ENCODE measurements at regions not wholly inside any gene's neighbourhood (a gene's known extent, or its start where the extent isn't known, plus 50 kb on each side); places are given as distances from the start of the nearest gene placed in this dataset.

DNA sequence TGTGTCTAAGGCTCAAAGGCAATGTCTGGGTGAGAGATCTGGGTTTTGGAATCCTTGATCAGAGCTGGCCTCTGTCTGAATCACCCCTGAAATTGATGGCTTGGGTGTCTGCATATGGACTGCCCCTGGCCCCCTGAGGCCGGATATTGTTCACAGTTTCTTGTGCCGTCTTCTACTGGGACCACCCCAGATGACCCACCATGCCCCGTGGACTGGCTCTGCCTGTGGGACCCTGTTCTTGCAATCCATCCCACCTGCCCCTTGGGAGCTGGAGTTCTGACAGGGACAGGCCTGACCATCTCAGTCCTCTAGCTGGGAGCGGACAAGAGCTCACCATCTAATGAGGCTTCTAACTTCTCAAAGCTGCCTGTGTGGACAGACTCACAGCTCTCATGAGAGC, 119.9 kb downstream of the FAM43A start:
- no peak for TF ChIP-seq ZFX (IDR thresholded peaks at IDR 0.05)
- TF ChIP-seq, protein P1, sequence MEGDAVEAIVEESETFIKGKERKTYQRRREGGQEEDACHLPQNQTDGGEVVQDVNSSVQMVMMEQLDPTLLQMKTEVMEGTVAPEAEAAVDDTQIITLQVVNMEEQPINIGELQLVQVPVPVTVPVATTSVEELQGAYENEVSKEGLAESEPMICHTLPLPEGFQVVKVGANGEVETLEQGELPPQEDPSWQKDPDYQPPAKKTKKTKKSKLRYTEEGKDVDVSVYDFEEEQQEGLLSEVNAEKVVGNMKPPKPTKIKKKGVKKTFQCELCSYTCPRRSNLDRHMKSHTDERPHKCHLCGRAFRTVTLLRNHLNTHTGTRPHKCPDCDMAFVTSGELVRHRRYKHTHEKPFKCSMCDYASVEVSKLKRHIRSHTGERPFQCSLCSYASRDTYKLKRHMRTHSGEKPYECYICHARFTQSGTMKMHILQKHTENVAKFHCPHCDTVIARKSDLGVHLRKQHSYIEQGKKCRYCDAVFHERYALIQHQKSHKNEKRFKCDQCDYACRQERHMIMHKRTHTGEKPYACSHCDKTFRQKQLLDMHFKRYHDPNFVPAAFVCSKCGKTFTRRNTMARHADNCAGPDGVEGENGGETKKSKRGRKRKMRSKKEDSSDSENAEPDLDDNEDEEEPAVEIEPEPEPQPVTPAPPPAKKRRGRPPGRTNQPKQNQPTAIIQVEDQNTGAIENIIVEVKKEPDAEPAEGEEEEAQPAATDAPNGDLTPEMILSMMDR (conservative IDR thresholded peaks at IDR 0.05): no peak

DNA sequence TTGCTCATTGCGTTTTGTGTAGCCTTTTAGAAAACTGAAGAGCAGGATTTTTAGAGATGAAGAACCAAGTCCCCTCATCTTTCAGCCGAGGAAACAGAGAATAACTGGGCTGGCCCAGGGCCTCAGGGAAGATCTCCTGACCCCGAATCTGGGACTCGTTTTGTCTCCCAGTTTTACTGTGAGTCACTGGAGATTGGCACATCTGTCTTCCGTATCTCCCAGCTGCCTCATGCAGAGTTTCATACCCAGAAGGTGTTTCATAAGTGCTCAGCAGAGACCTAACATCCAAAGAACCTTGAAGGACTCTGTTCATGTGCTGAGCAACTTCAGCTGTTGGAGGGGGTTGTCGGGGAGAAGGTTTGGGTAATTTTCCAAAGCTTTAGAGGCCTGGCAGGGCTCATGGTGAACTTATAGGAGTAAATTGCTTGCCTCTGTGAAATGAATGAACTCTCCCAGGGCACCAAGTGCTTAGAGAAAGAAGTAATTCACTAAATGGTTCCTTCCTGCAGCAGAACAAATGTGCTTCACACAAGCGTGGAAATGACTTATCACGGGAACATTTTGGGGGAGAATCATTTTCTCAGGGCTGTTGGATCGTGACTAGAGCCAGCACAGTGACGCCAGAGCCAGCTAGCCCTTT, 121.4 kb downstream of the FAM43A start:
- H3K27ac ChIP-seq: no peak overlapping the region
- no peak for TF ChIP-seq ZFX (IDR thresholded peaks at IDR 0.05)
- TF ChIP-seq, protein P1 (conservative IDR thresholded peaks at IDR 0.05): no peak

More for the DNA sequence above, 119.9 kb downstream of the FAM43A start:
- H3K27ac ChIP-seq: no peak overlapping the region

DNA sequence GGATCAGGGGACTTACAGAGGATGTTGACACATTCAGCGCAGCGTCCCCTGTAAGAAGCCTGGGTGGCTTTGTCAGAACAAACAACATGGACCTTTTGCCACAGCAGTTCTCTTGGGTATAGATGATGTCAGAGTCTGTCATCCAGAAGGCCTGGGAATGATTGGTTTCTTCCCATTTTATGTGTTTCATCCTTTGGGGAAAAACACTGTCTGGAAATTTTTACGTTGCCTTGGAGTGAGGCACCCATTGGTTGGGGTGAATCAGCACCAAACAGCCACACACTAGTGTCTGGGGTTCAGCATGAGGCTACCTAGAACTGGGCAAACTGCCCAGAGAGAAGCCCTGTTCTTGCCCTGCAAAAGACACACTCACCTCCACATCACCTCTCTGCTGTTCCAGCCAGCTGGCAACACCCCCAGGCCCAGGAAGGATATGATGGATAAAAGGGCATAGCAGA, 123.0 kb downstream of the FAM43A start:
- no peak overlapping the region for H3K27ac ChIP-seq
- TF ChIP-seq ZFX (IDR thresholded peaks at IDR 0.05): no peak; the same call in 1 of the 2 replicates
- TF ChIP-seq, protein P1 (conservative IDR thresholded peaks at IDR 0.05): no peak

DNA sequence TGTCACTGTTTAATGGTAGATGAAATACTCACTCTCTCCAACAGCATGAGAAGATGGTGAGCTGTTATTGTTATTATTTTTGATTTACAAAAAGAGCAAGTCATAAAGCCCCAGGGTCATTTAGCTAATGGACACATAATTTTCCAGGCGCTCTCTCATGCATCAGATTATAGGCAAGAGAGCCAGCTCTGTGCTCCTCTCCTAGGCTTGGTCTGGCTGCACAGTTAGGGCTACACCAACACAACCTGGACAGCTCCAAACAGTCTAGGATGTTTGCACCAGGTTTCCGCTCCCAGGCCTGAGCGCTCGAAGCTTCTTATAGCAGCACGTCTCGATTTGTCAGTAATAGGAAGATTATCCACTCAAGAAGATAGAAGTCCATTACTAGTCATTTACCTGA, 123.7 kb downstream of the FAM43A start:
- TF ChIP-seq ZFX (IDR thresholded peaks at IDR 0.05): no peak
- TF ChIP-seq, protein P1 (conservative IDR thresholded peaks at IDR 0.05): no peak
- H3K27ac ChIP-seq: no peak overlapping the region

DNA sequence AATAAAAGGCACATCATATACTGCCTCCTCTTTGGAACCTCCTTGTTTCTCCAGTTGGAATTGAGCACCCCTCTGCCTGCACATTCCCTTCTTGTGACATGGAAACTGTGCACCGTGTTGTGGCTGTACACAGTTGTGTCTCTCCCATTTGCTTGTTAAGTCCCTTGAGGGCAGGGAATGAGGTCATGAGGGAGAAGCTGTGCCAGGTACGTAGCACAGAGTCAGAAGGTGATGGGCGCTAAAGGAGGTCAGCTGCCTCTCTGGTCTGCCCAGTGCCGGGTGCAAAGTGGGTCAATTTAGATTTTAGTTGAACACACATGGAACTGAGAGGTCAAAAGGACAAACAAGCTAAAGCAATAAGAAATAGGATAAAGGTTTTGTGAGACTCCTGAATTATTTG, 124.4 kb downstream of the FAM43A start:
- H3K27ac ChIP-seq: no peak overlapping the region
- TF ChIP-seq ZFX (IDR thresholded peaks at IDR 0.05): no peak
- TF ChIP-seq, protein P1 (conservative IDR thresholded peaks at IDR 0.05): no peak

DNA sequence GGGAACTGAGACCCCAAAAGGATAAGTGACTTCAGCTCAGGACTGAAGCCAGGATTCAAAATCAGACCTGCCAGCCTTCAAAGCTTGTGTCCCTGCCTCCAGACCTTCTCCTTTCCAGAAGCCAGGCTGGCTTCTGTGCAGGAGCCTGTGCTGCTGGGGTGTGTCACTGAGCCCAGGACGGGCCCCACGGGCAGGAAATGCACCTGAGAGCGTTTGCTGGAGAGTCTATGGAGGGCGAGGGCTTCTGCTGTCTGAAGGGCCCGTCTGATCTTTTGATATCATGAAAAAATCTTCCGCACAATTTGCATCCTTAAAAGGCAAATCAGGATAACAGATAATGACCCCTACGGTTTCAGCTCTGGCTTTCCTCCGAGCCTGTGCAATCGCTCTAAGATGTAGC, 125.4 kb downstream of the FAM43A start:
- no peak overlapping the region for H3K27ac ChIP-seq
- TF ChIP-seq ZFX (IDR thresholded peaks at IDR 0.05): no peak
- TF ChIP-seq, protein P1 (conservative IDR thresholded peaks at IDR 0.05): no peak

DNA sequence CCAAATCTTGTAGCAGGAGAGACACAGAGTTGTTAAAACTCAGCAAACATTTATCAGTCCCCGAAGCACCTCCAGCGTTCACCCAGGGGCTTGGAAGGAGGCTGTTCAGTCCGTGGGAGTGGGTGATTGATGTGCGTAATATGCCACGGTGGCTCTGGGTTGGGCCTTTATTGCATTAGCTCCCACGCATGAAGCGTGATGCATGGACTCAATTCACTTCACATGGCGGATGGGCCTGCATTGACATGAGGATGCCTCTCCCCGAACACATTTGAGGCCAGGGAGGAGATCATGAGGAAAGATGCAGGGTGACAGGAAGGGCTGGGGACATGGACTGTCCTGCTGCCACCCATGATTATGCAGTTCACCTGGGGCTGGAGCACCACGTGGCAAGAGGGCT, 126.5 kb downstream of the FAM43A start:
- no peak overlapping the region for H3K27ac ChIP-seq
- TF ChIP-seq ZFX (IDR thresholded peaks at IDR 0.05): no peak
- TF ChIP-seq, protein P1 (conservative IDR thresholded peaks at IDR 0.05): no peak

Measured in C4-2B (cell line).